ENCODE measurements at regions not wholly inside any gene's neighbourhood (a gene's known extent, or its start where the extent isn't known, plus 50 kb on each side); places are given as distances from the start of the nearest gene placed in this dataset.

GRCh38 chr1:221923929-221924598 is 182.2 kb upstream of the DUSP10 start:
- no peak overlapping the region for H2BK5ac ChIP-seq (ENCODE audit: low read depth, low read length, poor library complexity, severe bottlenecking)
- H2BK120ac ChIP-seq (ENCODE audit: low read depth, low read length) = no peak overlapping the region
- no peak overlapping the region for H4K8ac ChIP-seq (ENCODE audit: low read length)
- H3K27me3 ChIP-seq (ENCODE audit: control insufficient read depth in 1 of 2, insufficient read depth in 1 of 2, low read length in 2 of 2) = no peaks in the 10 kb centered on the region
- no peak overlapping the region for H2BK15ac ChIP-seq (ENCODE audit: low read depth, poor library complexity, severe bottlenecking)
- no peaks in the 10 kb centered on the region for H3K9me3 ChIP-seq (ENCODE audit: control insufficient read depth, low read length)
- no peak for DNase-seq
- no peak overlapping the region for H2AK5ac ChIP-seq (ENCODE audit: low read length, severe bottlenecking)
- H3K4me3 ChIP-seq (ENCODE audit: insufficient read depth in 1 of 2, low read depth in 1 of 2, low read length in 2 of 2) = no peak overlapping the region
- no peak overlapping the region for H2AFZ ChIP-seq (ENCODE audit: low read depth, low read length)
- H4K91ac ChIP-seq (ENCODE audit: low read length) = no peak overlapping the region
- no peaks in the 10 kb centered on the region for H3K79me1 ChIP-seq (replicated peaks; ENCODE audit: low read length, poor library complexity, severe bottlenecking)
- WGBS = 87% methylated on average over 7 of the region's 8 CpGs
- no peak overlapping the region for H3K14ac ChIP-seq (ENCODE audit: low read length in 2 of 2)
- no peaks in the 10 kb centered on the region for H3K4me1 ChIP-seq (ENCODE audit: control insufficient read depth, insufficient read depth, low read depth, low read length)
- no peak overlapping the region for H3K4ac ChIP-seq (ENCODE audit: low read depth in 1 of 2, low read length in 2 of 2)
- H3K18ac ChIP-seq (ENCODE audit: low read depth in 1 of 2, low read length in 2 of 2) = no peak overlapping the region
- no peaks in the 10 kb centered on the region for H3K36me3 ChIP-seq (ENCODE audit: control insufficient read depth in 1 of 2, insufficient read depth in 2 of 2, low read depth in 1 of 2, low read length in 2 of 2)
- no peak overlapping the region for H3K27ac ChIP-seq (ENCODE audit: low read length, poor library complexity, severe bottlenecking)
- H3K23ac ChIP-seq (ENCODE audit: low read length in 2 of 2) = no peak overlapping the region
- no peak overlapping the region for H3K9ac ChIP-seq (ENCODE audit: low read length)
- H2BK12ac ChIP-seq (ENCODE audit: low read length in 2 of 2) = no peak overlapping the region
- no peak overlapping the region for H3K4me2 ChIP-seq (ENCODE audit: low read length, poor library complexity, severe bottlenecking)

GRCh38 chr1:221921936-221922335 is 180.0 kb upstream of the DUSP10 start:
- WGBS = 69% methylated on average over 1 of the region's 2 CpGs
- no peak overlapping the region for H3K9ac ChIP-seq (ENCODE audit: low read length)

GRCh38 chr1:221919743-221920142 is 177.9 kb upstream of the DUSP10 start:
- Histone ChIP-seq H3K4me1 (ENCODE audit: control insufficient read depth, insufficient read depth, low read depth, low read length) (no peaks in the 10 kb centered on the region), H2BK12ac (ENCODE audit: low read length in 2 of 2) (no peak overlapping the region), H4K8ac (ENCODE audit: low read length) (no peak overlapping the region), H3K27ac (ENCODE audit: low read length, poor library complexity, severe bottlenecking) (no peak overlapping the region), H3K4ac (ENCODE audit: low read depth in 1 of 2, low read length in 2 of 2) (no peak overlapping the region), H3K4me3 (ENCODE audit: insufficient read depth in 1 of 2, low read depth in 1 of 2, low read length in 2 of 2) (no peak overlapping the region), H3K79me1 (replicated peaks; ENCODE audit: low read length, poor library complexity, severe bottlenecking) (no peaks in the 10 kb centered on the region), H2AK5ac (ENCODE audit: low read length, severe bottlenecking) (no peak overlapping the region), H3K27me3 (ENCODE audit: control insufficient read depth in 1 of 2, insufficient read depth in 1 of 2, low read length in 2 of 2) (no peaks in the 10 kb centered on the region), H3K9me3 (ENCODE audit: control insufficient read depth, low read length) (no peaks in the 10 kb centered on the region), H3K9ac (ENCODE audit: low read length) (no peak overlapping the region), H4K91ac (ENCODE audit: low read length) (no peak overlapping the region), H3K18ac (ENCODE audit: low read depth in 1 of 2, low read length in 2 of 2) (no peak overlapping the region), H2BK120ac (ENCODE audit: low read depth, low read length) (no peak overlapping the region), H2AFZ (ENCODE audit: low read depth, low read length) (no peak overlapping the region), H3K36me3 (ENCODE audit: control insufficient read depth in 1 of 2, insufficient read depth in 2 of 2, low read depth in 1 of 2, low read length in 2 of 2) (peaks cover 0 to 15% of the 10 kb centered on the region in 2 experiments), H3K14ac (ENCODE audit: low read length in 2 of 2) (no peak overlapping the region), H2BK15ac (ENCODE audit: low read depth, poor library complexity, severe bottlenecking) (no peak overlapping the region), H3K23ac (ENCODE audit: low read length in 2 of 2) (no peak overlapping the region), H3K4me2 (ENCODE audit: low read length, poor library complexity, severe bottlenecking) (no peak overlapping the region), H2BK5ac (ENCODE audit: low read depth, low read length, poor library complexity, severe bottlenecking) (no peak overlapping the region)
- WGBS = 100% methylated on average over 1 of the region's 2 CpGs
- DNase-seq = no peak

More at GRCh38 chr1:221921936-221922335, 180.0 kb upstream of the DUSP10 start:
- peak overlapping the region in 1 of 2 experiments; percentile 51 for H3K14ac ChIP-seq (ENCODE audit: low read length in 2 of 2)
- no peak overlapping the region for H2AK5ac ChIP-seq (ENCODE audit: low read length, severe bottlenecking)
- no peak overlapping the region for H2BK12ac ChIP-seq (ENCODE audit: low read length in 2 of 2)
- H2BK5ac ChIP-seq (ENCODE audit: low read depth, low read length, poor library complexity, severe bottlenecking) = no peak overlapping the region
- H3K27me3 ChIP-seq (ENCODE audit: control insufficient read depth in 1 of 2, insufficient read depth in 1 of 2, low read length in 2 of 2) = no peaks in the 10 kb centered on the region
- H3K79me1 ChIP-seq (replicated peaks; ENCODE audit: low read length, poor library complexity, severe bottlenecking) = no peaks in the 10 kb centered on the region
- no peak overlapping the region for H3K27ac ChIP-seq (ENCODE audit: low read length, poor library complexity, severe bottlenecking)
- H3K4me3 ChIP-seq (ENCODE audit: insufficient read depth in 1 of 2, low read depth in 1 of 2, low read length in 2 of 2) = no peak overlapping the region
- H3K9me3 ChIP-seq (ENCODE audit: control insufficient read depth, low read length) = no peaks in the 10 kb centered on the region
- H3K23ac ChIP-seq (ENCODE audit: low read length in 2 of 2) = no peak overlapping the region
- DNase-seq = no peak
- no peak overlapping the region for H3K4ac ChIP-seq (ENCODE audit: low read depth in 1 of 2, low read length in 2 of 2)
- no peak overlapping the region for H2BK15ac ChIP-seq (ENCODE audit: low read depth, poor library complexity, severe bottlenecking)
- H3K36me3 ChIP-seq (ENCODE audit: control insufficient read depth in 1 of 2, insufficient read depth in 2 of 2, low read depth in 1 of 2, low read length in 2 of 2) = peaks cover 0 to 4% of the 10 kb centered on the region in 2 experiments
- H2AFZ ChIP-seq (ENCODE audit: low read depth, low read length) = no peak overlapping the region
- no peak overlapping the region for H3K18ac ChIP-seq (ENCODE audit: low read depth in 1 of 2, low read length in 2 of 2)
- H4K8ac ChIP-seq (ENCODE audit: low read length) = peak overlapping the region; percentile 28
- H3K4me2 ChIP-seq (ENCODE audit: low read length, poor library complexity, severe bottlenecking) = no peak overlapping the region
- H2BK120ac ChIP-seq (ENCODE audit: low read depth, low read length) = no peak overlapping the region
- H4K91ac ChIP-seq (ENCODE audit: low read length) = peak overlapping the region; percentile 68
- no peaks in the 10 kb centered on the region for H3K4me1 ChIP-seq (ENCODE audit: control insufficient read depth, insufficient read depth, low read depth, low read length)

GRCh38 chr1:221919341-221919740 is 177.5 kb upstream of the DUSP10 start:
- DNase-seq = no peak
- no peaks in the 10 kb centered on the region for H3K79me1 ChIP-seq (replicated peaks; ENCODE audit: low read length, poor library complexity, severe bottlenecking)
- H3K4me3 ChIP-seq (ENCODE audit: insufficient read depth in 1 of 2, low read depth in 1 of 2, low read length in 2 of 2) = no peak overlapping the region
- H4K8ac ChIP-seq (ENCODE audit: low read length) = no peak overlapping the region
- no peak overlapping the region for H3K4ac ChIP-seq (ENCODE audit: low read depth in 1 of 2, low read length in 2 of 2)
- no peaks in the 10 kb centered on the region for H3K9me3 ChIP-seq (ENCODE audit: control insufficient read depth, low read length)
- H3K9ac ChIP-seq (ENCODE audit: low read length) = no peak overlapping the region
- no peak overlapping the region for H2BK120ac ChIP-seq (ENCODE audit: low read depth, low read length)
- no peak overlapping the region for H3K23ac ChIP-seq (ENCODE audit: low read length in 2 of 2)
- H4K91ac ChIP-seq (ENCODE audit: low read length) = no peak overlapping the region
- H2AK5ac ChIP-seq (ENCODE audit: low read length, severe bottlenecking) = no peak overlapping the region
- H2BK5ac ChIP-seq (ENCODE audit: low read depth, low read length, poor library complexity, severe bottlenecking) = no peak overlapping the region
- no peaks in the 10 kb centered on the region for H3K4me1 ChIP-seq (ENCODE audit: control insufficient read depth, insufficient read depth, low read depth, low read length)
- peaks cover 0 to 15% of the 10 kb centered on the region in 2 experiments for H3K36me3 ChIP-seq (ENCODE audit: control insufficient read depth in 1 of 2, insufficient read depth in 2 of 2, low read depth in 1 of 2, low read length in 2 of 2)
- no peak overlapping the region for H3K4me2 ChIP-seq (ENCODE audit: low read length, poor library complexity, severe bottlenecking)
- no peak overlapping the region for H3K14ac ChIP-seq (ENCODE audit: low read length in 2 of 2)
- no peak overlapping the region for H3K18ac ChIP-seq (ENCODE audit: low read depth in 1 of 2, low read length in 2 of 2)
- H3K27me3 ChIP-seq (ENCODE audit: control insufficient read depth in 1 of 2, insufficient read depth in 1 of 2, low read length in 2 of 2) = no peaks in the 10 kb centered on the region
- H2BK15ac ChIP-seq (ENCODE audit: low read depth, poor library complexity, severe bottlenecking) = no peak overlapping the region
- H2BK12ac ChIP-seq (ENCODE audit: low read length in 2 of 2) = no peak overlapping the region
- 80% methylated on average over 1 of the region's 1 CpG for WGBS
- H2AFZ ChIP-seq (ENCODE audit: low read depth, low read length) = no peak overlapping the region
- H3K27ac ChIP-seq (ENCODE audit: low read length, poor library complexity, severe bottlenecking) = no peak overlapping the region

All from mesenchymal stem cell (in vitro differentiated cells and primary cell).